Mesenchymal stem cell (in vitro differentiated cells and primary cell): ENCODE measurements at regions not wholly inside any gene's neighbourhood (a gene's known extent, or its start where the extent isn't known, plus 50 kb on each side); places are given as distances from the start of the nearest gene placed in this dataset.

ENCODE experiments used
- DNase-seq: peaks from one replicate; pipeline ENCODE4 v3.0.0-alpha.2; 2013
- H2AFZ ChIP-seq: one replicate; pipeline ENCODE4 v1.6.1; 2013; ENCODE audit warnings: low read depth, mild to moderate bottlenecking, control low read depth, inconsistent platforms, low read length, moderate library complexity
- H2AK5ac ChIP-seq: 2 replicates; pipeline ENCODE4 v1.6.1; 2013; ENCODE audit warnings: low read length, moderate library complexity, mild to moderate bottlenecking, inconsistent platforms; ENCODE audit not compliant: severe bottlenecking
- H2BK120ac ChIP-seq: one replicate; pipeline ENCODE4 v1.6.1; 2013; ENCODE audit warnings: low read depth, mild to moderate bottlenecking, inconsistent platforms, low read length, moderate library complexity
- H2BK12ac ChIP-seq, 2 experiments: one replicate each; pipeline ENCODE4 v1.6.1; 2013; ENCODE audit warnings: inconsistent platforms in 2 of 2, low read length in 2 of 2, mild to moderate bottlenecking in 2 of 2, moderate library complexity in 2 of 2, control low read depth in 1 of 2
- H2BK15ac ChIP-seq: one replicate; pipeline ENCODE4 v1.6.1; 2013; ENCODE audit warnings: mild to moderate bottlenecking, low read depth, inconsistent platforms; ENCODE audit not compliant: poor library complexity, severe bottlenecking
- H2BK5ac ChIP-seq: 2 replicates; pipeline ENCODE4 v1.6.1; 2013; ENCODE audit warnings: low read depth, mild to moderate bottlenecking, low read length, control low read depth, inconsistent platforms; ENCODE audit not compliant: poor library complexity, severe bottlenecking
- H3K14ac ChIP-seq, 2 experiments: one replicate each; pipeline ENCODE4 v1.6.1; 2013; ENCODE audit warnings: inconsistent platforms in 2 of 2, low read length in 2 of 2, control low read depth in 1 of 2, mild to moderate bottlenecking in 1 of 2, moderate library complexity in 1 of 2
- H3K18ac ChIP-seq, 2 experiments: one replicate each; pipeline ENCODE4 v1.6.1; 2013; ENCODE audit warnings: inconsistent platforms in 2 of 2, low read length in 2 of 2, control low read depth in 1 of 2, low read depth in 1 of 2, mild to moderate bottlenecking in 1 of 2
- H3K23ac ChIP-seq, 2 experiments: one replicate each; pipeline ENCODE4 v1.6.1; 2013; ENCODE audit warnings: inconsistent platforms in 2 of 2, low read length in 2 of 2, mild to moderate bottlenecking in 2 of 2, moderate library complexity in 2 of 2, control low read depth in 1 of 2
- H3K27ac ChIP-seq: 2 replicates; pipeline ENCODE4 v1.5.1; 2013; ENCODE audit warnings: mild to moderate bottlenecking, moderate library complexity, low read length, control low read depth, inconsistent platforms; ENCODE audit not compliant: poor library complexity, severe bottlenecking
- H3K27me3 ChIP-seq, 2 experiments: 2 replicates each; pipeline versions ENCODE4 v1.6.1 to v1.7.0; 2013; ENCODE audit warnings: low read length in 2 of 2, mild to moderate bottlenecking in 2 of 2, moderate library complexity in 2 of 2, control low read depth in 1 of 2, inconsistent platforms in 1 of 2; ENCODE audit not compliant: control insufficient read depth in 1 of 2, insufficient read depth in 1 of 2
- H3K36me3 ChIP-seq, 2 experiments: 2 replicates each; pipeline versions ENCODE4 v1.6.1 to v1.7.0; 2013; ENCODE audit warnings: low read length in 2 of 2, control low read depth in 1 of 2, inconsistent platforms in 1 of 2, low read depth in 1 of 2, mild to moderate bottlenecking in 1 of 2; ENCODE audit not compliant: insufficient read depth in 2 of 2, control insufficient read depth in 1 of 2
- H3K4ac ChIP-seq, 2 experiments: one replicate each; pipeline ENCODE4 v1.6.1; 2013; ENCODE audit warnings: inconsistent platforms in 2 of 2, low read length in 2 of 2, mild to moderate bottlenecking in 2 of 2, moderate library complexity in 2 of 2, control low read depth in 1 of 2, low read depth in 1 of 2
- H3K4me1 ChIP-seq: 2 replicates; pipeline ENCODE4 v1.6.1; 2013; ENCODE audit warnings: low read depth, low read length, control low read depth; ENCODE audit not compliant: control insufficient read depth, insufficient read depth
- H3K4me2 ChIP-seq: 2 replicates; pipeline ENCODE4 v1.6.1; 2013; ENCODE audit warnings: low read length, mild to moderate bottlenecking, inconsistent platforms; ENCODE audit not compliant: poor library complexity, severe bottlenecking
- H3K4me3 ChIP-seq, 2 experiments: 2 replicates each; pipeline versions ENCODE4 v1.5.1 to v1.7.0; 2013; ENCODE audit warnings: low read length in 2 of 2, mild to moderate bottlenecking in 2 of 2, control low read depth in 1 of 2, low read depth in 1 of 2; ENCODE audit not compliant: insufficient read depth in 1 of 2
- H3K79me1 ChIP-seq: replicated peaks from 2 replicates; pipeline ENCODE4 v1.6.1; 2013; ENCODE audit warnings: mild to moderate bottlenecking, control low read depth, low read length, inconsistent platforms; ENCODE audit not compliant: poor library complexity, severe bottlenecking
- H3K9ac ChIP-seq: 2 replicates; pipeline ENCODE4 v1.7.0; 2013; ENCODE audit warnings: mild to moderate bottlenecking, low read length, moderate library complexity
- H3K9me3 ChIP-seq: 2 replicates; pipeline ENCODE4 v1.7.0; 2013; ENCODE audit warnings: mild to moderate bottlenecking, low read length; ENCODE audit not compliant: control insufficient read depth
- H4K8ac ChIP-seq: one replicate; pipeline ENCODE4 v1.6.1; 2013; ENCODE audit warnings: inconsistent platforms, mild to moderate bottlenecking, low read length, moderate library complexity
- H4K91ac ChIP-seq: one replicate; pipeline ENCODE4 v1.6.1; 2013; ENCODE audit warnings: mild to moderate bottlenecking, low read length, inconsistent platforms
- WGBS: methylation state at CpG from one replicate; pipeline ENCODE4 v1.1.7; 2013; ENCODE audit warnings: mixed read lengths; 5-methylcytosine and 5-hydroxymethylcytosine counted together

DNA sequence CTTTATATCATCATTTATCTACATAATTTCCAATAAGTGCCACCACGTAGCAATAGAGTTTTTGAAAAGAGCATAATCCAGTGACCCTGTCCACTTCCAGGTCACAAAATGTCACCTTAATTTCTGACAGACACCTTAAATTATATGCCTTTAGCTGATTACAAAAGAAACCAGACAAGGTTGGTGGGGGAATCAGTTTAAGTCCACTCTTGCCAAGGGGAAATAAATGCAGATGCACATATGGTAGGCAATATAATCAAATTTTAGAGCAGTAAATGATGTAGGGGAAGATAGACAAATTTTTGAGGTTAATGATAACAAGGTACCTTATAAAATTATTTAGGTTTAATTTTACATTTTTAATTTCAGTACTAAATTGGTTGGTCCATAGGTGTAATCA is 253.5 kb downstream of the ZIC1 start:
- Histone ChIP-seq H3K4me3 (no peak overlapping the region), H3K9ac (no peak overlapping the region), H2BK15ac (no peak overlapping the region), H2BK5ac (no peak overlapping the region), H3K4me1 (no peaks in the 10 kb centered on the region), H3K4ac (no peak overlapping the region), H3K9me3 (no peaks in the 10 kb centered on the region), H4K91ac (no peak overlapping the region), H3K18ac (no peak overlapping the region), H3K27me3 (no peaks in the 10 kb centered on the region), H3K79me1 (no peaks in the 10 kb centered on the region), H3K36me3 (no peaks in the 10 kb centered on the region), H3K14ac (no peak overlapping the region), H2BK12ac (no peak overlapping the region), H2AK5ac (no peak overlapping the region), H3K4me2 (no peak overlapping the region), H4K8ac (no peak overlapping the region), H3K23ac (no peak overlapping the region), H3K27ac (no peak overlapping the region), H2BK120ac (no peak overlapping the region), H2AFZ (no peak overlapping the region)
- DNase-seq: no peak
- WGBS: 59% methylated on average over 1 of the region's 1 CpG

- H3K4me3 ChIP-seq: no peak overlapping the region
- no peak overlapping the region for H2BK12ac ChIP-seq
- no peak overlapping the region for H2AFZ ChIP-seq
- no peak overlapping the region for H2BK5ac ChIP-seq
- no peak for DNase-seq
- no peak overlapping the region for H3K18ac ChIP-seq
- no peak overlapping the region for H4K8ac ChIP-seq
- H2BK15ac ChIP-seq: no peak overlapping the region
- no peak overlapping the region for H3K4me2 ChIP-seq
- no peak overlapping the region for H3K4ac ChIP-seq
- H3K9ac ChIP-seq: no peak overlapping the region
- no peak overlapping the region for H3K27ac ChIP-seq
- WGBS: 88% methylated on average over 2 of the region's 2 CpGs
- no peak overlapping the region for H2BK120ac ChIP-seq
- no peak overlapping the region for H4K91ac ChIP-seq
- no peaks in the 10 kb centered on the region for H3K9me3 ChIP-seq
- no peaks in the 10 kb centered on the region for H3K4me1 ChIP-seq
- no peak overlapping the region for H3K23ac ChIP-seq
- H2AK5ac ChIP-seq: no peak overlapping the region
- no peaks in the 10 kb centered on the region for H3K79me1 ChIP-seq
- no peaks in the 10 kb centered on the region for H3K36me3 ChIP-seq
- no peaks in the 10 kb centered on the region for H3K27me3 ChIP-seq
- H3K14ac ChIP-seq: no peak overlapping the region
Observed at GRCh38 chr3:147669077-147669476, 259.9 kb downstream of the ZIC1 start.

- Histone ChIP-seq H2BK15ac (no peak overlapping the region), H3K4me1 (no peaks in the 10 kb centered on the region), H3K23ac (no peak overlapping the region), H3K79me1 (no peaks in the 10 kb centered on the region), H3K18ac (no peak overlapping the region), H3K4me2 (no peak overlapping the region), H3K9ac (no peak overlapping the region), H2AK5ac (no peak overlapping the region), H3K27ac (no peak overlapping the region), H3K14ac (no peak overlapping the region), H3K4me3 (no peak overlapping the region), H4K91ac (no peak overlapping the region), H2BK12ac (no peak overlapping the region), H3K36me3 (no peaks in the 10 kb centered on the region), H2AFZ (no peak overlapping the region), H4K8ac (no peak overlapping the region), H2BK5ac (no peak overlapping the region), H3K9me3 (no peaks in the 10 kb centered on the region), H2BK120ac (no peak overlapping the region), H3K4ac (no peak overlapping the region), H3K27me3 (no peaks in the 10 kb centered on the region)
- DNase-seq: no peak
Observed at GRCh38 chr3:147672035-147672434, 262.9 kb downstream of the ZIC1 start.

DNA sequence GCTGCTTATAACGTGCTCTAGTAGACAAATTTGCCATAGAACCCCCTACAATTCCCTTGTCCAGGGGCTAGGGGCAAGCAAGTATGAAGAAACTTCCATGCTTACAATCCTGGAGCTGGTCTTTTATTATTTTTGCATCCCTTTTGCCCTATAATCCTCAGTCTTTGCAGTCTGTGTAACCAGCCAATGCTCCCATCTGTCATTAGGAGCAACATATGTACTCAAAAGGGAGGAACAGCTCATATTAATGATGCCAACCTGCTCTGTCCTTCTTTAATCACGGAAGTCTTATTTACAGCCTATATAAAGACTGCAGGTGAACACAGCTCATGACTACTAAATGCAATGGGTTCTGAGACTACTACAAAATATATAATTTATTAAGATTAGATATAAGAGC is 263.3 kb downstream of the ZIC1 start:
- no peak overlapping the region for H3K23ac ChIP-seq
- H3K9me3 ChIP-seq: no peaks in the 10 kb centered on the region
- H3K4me2 ChIP-seq: no peak overlapping the region
- H3K14ac ChIP-seq: no peak overlapping the region
- no peaks in the 10 kb centered on the region for H3K36me3 ChIP-seq
- H3K27me3 ChIP-seq: no peaks in the 10 kb centered on the region
- H4K8ac ChIP-seq: no peak overlapping the region
- no peak overlapping the region for H3K18ac ChIP-seq
- H2BK15ac ChIP-seq: no peak overlapping the region
- H2BK120ac ChIP-seq: no peak overlapping the region
- no peaks in the 10 kb centered on the region for H3K79me1 ChIP-seq
- no peak overlapping the region for H3K4me3 ChIP-seq
- no peak overlapping the region for H3K9ac ChIP-seq
- no peak overlapping the region for H2BK12ac ChIP-seq
- no peak for DNase-seq
- no peak overlapping the region for H2AK5ac ChIP-seq
- H3K4me1 ChIP-seq: no peaks in the 10 kb centered on the region
- no peak overlapping the region for H2BK5ac ChIP-seq
- H3K4ac ChIP-seq: no peak overlapping the region
- H2AFZ ChIP-seq: no peak overlapping the region
- WGBS: 53% methylated on average over 1 of the region's 2 CpGs
- no peak overlapping the region for H3K27ac ChIP-seq
- no peak overlapping the region for H4K91ac ChIP-seq
